OCI-LY1 (cell line): ENCODE measurements at regions not wholly inside any gene's neighbourhood (a gene's known extent, or its start where the extent isn't known, plus 50 kb on each side); places are given as distances from the start of the nearest gene placed in this dataset.

ENCODE experiments used
- H2AFZ ChIP-seq: fragments of 200-600 bp; sonication (generic), shearing (Covaris generic); 2 replicates; pipeline ENCODE4 v1.6.0; 2014; ENCODE audit warnings: antibody characterized with exemption, mild to moderate bottlenecking, low read length
- H3F3A ChIP-seq: fragments of 200-600 bp; sonication (generic), shearing (Covaris generic); 2 replicates; pipeline ENCODE4 v1.6.0; 2014; ENCODE audit warnings: mild to moderate bottlenecking, antibody characterized with exemption, low read length, moderate library complexity; ENCODE audit not compliant: insufficient read depth
- H3K27ac ChIP-seq: fragments of 200-600 bp; sonication (generic); 2 replicates; pipeline ENCODE4 v1.5.1; 2014; ENCODE audit warnings: low read length, mixed run types, mild to moderate bottlenecking, low read depth; ENCODE audit not compliant: poor library complexity, severe bottlenecking
- H3K27me3 ChIP-seq: fragments of 200-600 bp; sonication (generic); 2 replicates; pipeline ENCODE4 v1.6.0; 2014; ENCODE audit warnings: antibody characterized with exemption, mild to moderate bottlenecking, low read length, moderate library complexity; ENCODE audit not compliant: insufficient read depth
- H3K36me3 ChIP-seq: fragments of 200-600 bp; sonication (generic); 2 replicates; pipeline ENCODE4 v1.6.1; 2014; ENCODE audit warnings: mild to moderate bottlenecking, antibody characterized with exemption, low read length, moderate library complexity, mixed read lengths; ENCODE audit not compliant: insufficient read depth
- H3K4me1 ChIP-seq: fragments of 200-600 bp; sonication (generic); 2 replicates; pipeline ENCODE4 v1.5.1; 2014; ENCODE audit warnings: mild to moderate bottlenecking, low read length, moderate library complexity; ENCODE audit not compliant: insufficient read depth, severe bottlenecking
- H3K4me2 ChIP-seq: fragments of 200-600 bp; sonication (generic), shearing (Covaris generic); 2 replicates; pipeline ENCODE4 v1.6.1; 2014; ENCODE audit warnings: low read length
- H3K4me3 ChIP-seq: fragments of 200-600 bp; sonication (generic); 2 replicates; pipeline ENCODE4 v1.5.1; 2014; ENCODE audit warnings: low read length, low read depth, mild to moderate bottlenecking, mixed read lengths; ENCODE audit not compliant: poor library complexity, severe bottlenecking
- H3K79me2 ChIP-seq: fragments of 200-600 bp; shearing (Covaris generic); 2 replicates; pipeline ENCODE4 v1.6.1; 2016; ENCODE audit warnings: mixed run types, low read length, mixed read lengths; ENCODE audit not compliant: insufficient read depth
- H3K9ac ChIP-seq: fragments of 200-600 bp; sonication (generic), shearing (Covaris generic); 2 replicates; pipeline ENCODE4 v1.6.1; 2014; ENCODE audit warnings: mild to moderate bottlenecking, low read length, mixed read lengths
- H3K9me2 ChIP-seq: fragments of 200-600 bp; sonication (generic), shearing (Covaris generic); 2 replicates; pipeline ENCODE4 v1.6.1; 2014; ENCODE audit warnings: low read depth, mild to moderate bottlenecking, low read length, mixed read lengths
- H3K9me3 ChIP-seq: fragments of 200-600 bp; shearing (Covaris generic); 2 replicates; pipeline ENCODE4 v1.6.1; 2014; ENCODE audit warnings: low read length, mixed read lengths
- H4K20me1 ChIP-seq: fragments of 200-600 bp; sonication (generic), shearing (Covaris generic); 2 replicates; pipeline ENCODE4 v1.6.0; 2016; ENCODE audit warnings: mild to moderate bottlenecking, low read length; ENCODE audit not compliant: insufficient read depth
- EZH2 ChIP-seq: fragments of 200-600 bp; sonication (generic), shearing (Covaris generic); IDR thresholded peaks from 2 replicates; pipeline ENCODE4 v1.8.0; 2017; ENCODE audit warnings: borderline replicate concordance, mixed run types, mild to moderate bottlenecking, antibody characterized with exemption, low read length, moderate library complexity, mixed read lengths
- TF ChIP-seq, protein P1 (sequence below): fragments of 200-600 bp; sonication (generic), shearing (Covaris generic); IDR thresholded peaks from 2 replicates; pipeline ENCODE4 v1.5.1; 2017; ENCODE audit warnings: mild to moderate bottlenecking, antibody characterized with exemption, low read length, moderate library complexity, mixed read lengths

GRCh38 chr13:56378566-56378965 is 762.2 kb upstream of the PRR20A start:
- Histone ChIP-seq H3K27ac (no peak overlapping the region), H4K20me1 (no peaks in the 10 kb centered on the region), H3K4me2 (no peak overlapping the region), H3K4me3 (no peak overlapping the region), H3K9me2 (no peaks in the 10 kb centered on the region), H3F3A (no peaks in the 10 kb centered on the region), H3K9ac (no peak overlapping the region), H3K27me3 (no peaks in the 10 kb centered on the region), H2AFZ (no peak overlapping the region), H3K79me2 (no peaks in the 10 kb centered on the region), H3K9me3 (no peaks in the 10 kb centered on the region), H3K4me1 (no peaks in the 10 kb centered on the region), H3K36me3 (no peaks in the 10 kb centered on the region)
- TF ChIP-seq EZH2, result no peak
- TF ChIP-seq, protein P1, sequence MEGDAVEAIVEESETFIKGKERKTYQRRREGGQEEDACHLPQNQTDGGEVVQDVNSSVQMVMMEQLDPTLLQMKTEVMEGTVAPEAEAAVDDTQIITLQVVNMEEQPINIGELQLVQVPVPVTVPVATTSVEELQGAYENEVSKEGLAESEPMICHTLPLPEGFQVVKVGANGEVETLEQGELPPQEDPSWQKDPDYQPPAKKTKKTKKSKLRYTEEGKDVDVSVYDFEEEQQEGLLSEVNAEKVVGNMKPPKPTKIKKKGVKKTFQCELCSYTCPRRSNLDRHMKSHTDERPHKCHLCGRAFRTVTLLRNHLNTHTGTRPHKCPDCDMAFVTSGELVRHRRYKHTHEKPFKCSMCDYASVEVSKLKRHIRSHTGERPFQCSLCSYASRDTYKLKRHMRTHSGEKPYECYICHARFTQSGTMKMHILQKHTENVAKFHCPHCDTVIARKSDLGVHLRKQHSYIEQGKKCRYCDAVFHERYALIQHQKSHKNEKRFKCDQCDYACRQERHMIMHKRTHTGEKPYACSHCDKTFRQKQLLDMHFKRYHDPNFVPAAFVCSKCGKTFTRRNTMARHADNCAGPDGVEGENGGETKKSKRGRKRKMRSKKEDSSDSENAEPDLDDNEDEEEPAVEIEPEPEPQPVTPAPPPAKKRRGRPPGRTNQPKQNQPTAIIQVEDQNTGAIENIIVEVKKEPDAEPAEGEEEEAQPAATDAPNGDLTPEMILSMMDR, result no peak

- no peak overlapping the region for H3K9ac ChIP-seq
- no peaks in the 10 kb centered on the region for H3K27me3 ChIP-seq
- H2AFZ ChIP-seq, result no peak overlapping the region
- H3K27ac ChIP-seq, result no peak overlapping the region
- no peaks in the 10 kb centered on the region for H3K36me3 ChIP-seq
- H3K4me3 ChIP-seq, result no peak overlapping the region
- no peaks in the 10 kb centered on the region for H3K79me2 ChIP-seq
- no peaks in the 10 kb centered on the region for H4K20me1 ChIP-seq
- H3K4me1 ChIP-seq, result no peaks in the 10 kb centered on the region
- H3F3A ChIP-seq, result no peaks in the 10 kb centered on the region
- H3K4me2 ChIP-seq, result no peak overlapping the region
- TF ChIP-seq EZH2, result no peak
- TF ChIP-seq, protein P1, result no peak
- no peaks in the 10 kb centered on the region for H3K9me2 ChIP-seq
- no peaks in the 10 kb centered on the region for H3K9me3 ChIP-seq
Observed at GRCh38 chr13:56393549-56393948, 747.2 kb upstream of the PRR20A start.

DNA sequence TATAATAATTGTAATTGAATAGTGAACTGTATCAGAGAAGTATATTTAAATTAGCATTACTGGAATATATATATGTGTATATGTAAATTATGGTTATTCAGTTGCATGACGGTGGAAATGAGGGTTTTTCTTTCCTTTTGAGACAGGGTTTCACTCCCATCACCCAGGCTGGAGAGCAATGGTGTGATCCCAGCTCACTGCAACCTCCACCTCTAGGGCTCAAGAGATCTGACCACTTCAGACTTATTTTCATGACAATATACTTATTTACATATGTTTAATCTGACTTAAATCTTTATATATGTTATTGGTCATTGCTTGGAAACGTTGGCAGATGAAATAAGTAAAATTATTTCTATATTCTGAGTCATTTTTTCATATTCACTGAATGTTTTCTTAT is 744.4 kb upstream of the PRR20A start:
- H3K9me3 ChIP-seq, result no peaks in the 10 kb centered on the region
- H3K4me2 ChIP-seq, result no peak overlapping the region
- no peak overlapping the region for H3K27ac ChIP-seq
- no peak overlapping the region for H2AFZ ChIP-seq
- no peaks in the 10 kb centered on the region for H3K4me1 ChIP-seq
- no peaks in the 10 kb centered on the region for H3F3A ChIP-seq
- no peak overlapping the region for H3K9ac ChIP-seq
- H3K9me2 ChIP-seq, result no peaks in the 10 kb centered on the region
- H4K20me1 ChIP-seq, result no peaks in the 10 kb centered on the region
- TF ChIP-seq, protein P1, result no peak
- TF ChIP-seq EZH2, result no peak
- no peaks in the 10 kb centered on the region for H3K36me3 ChIP-seq
- H3K27me3 ChIP-seq, result no peaks in the 10 kb centered on the region
- no peaks in the 10 kb centered on the region for H3K79me2 ChIP-seq
- H3K4me3 ChIP-seq, result no peak overlapping the region
